ENCODE measurements at regions not wholly inside any gene's neighbourhood (a gene's known extent, or its start where the extent isn't known, plus 50 kb on each side); places are given as distances from the start of the nearest gene placed in this dataset.

- H3K4me2 ChIP-seq (ENCODE audit: insufficient read depth in 1 of 2, low read depth in 2 of 2, low read length in 2 of 2) = no peak overlapping the region
- POLR2A ChIA-PET (ENCODE audit: partially characterized antibody) = no interaction called here
- no peak overlapping the region for H3K9ac ChIP-seq (replicated peaks in 1 of 4; ENCODE audit: extremely low read depth in 1 of 4, low read depth in 3 of 4, low read length in 3 of 4)
- H3K79me2 ChIP-seq (ENCODE audit: control insufficient read depth in 1 of 2, insufficient read depth in 2 of 2, low read length in 2 of 2) = no peaks in the 10 kb centered on the region
- H4K91ac ChIP-seq (replicated peaks; ENCODE audit: insufficient read length, low read length) = no peak overlapping the region
- no peak for DNase-seq (ENCODE audit: low read depth in 1 of 2, low spot score in 2 of 2)
- no peak overlapping the region for H3K27ac ChIP-seq (ENCODE audit: low read depth, low read length)
- H3K23ac ChIP-seq (ENCODE audit: insufficient read length) = no peak overlapping the region
- H3K14ac ChIP-seq (ENCODE audit: insufficient read length) = no peak overlapping the region
- no peak overlapping the region for H2AFZ ChIP-seq (ENCODE audit: low read length)
- no peak overlapping the region for H2BK15ac ChIP-seq (ENCODE audit: low read length)
- peaks cover 0 to 2% of the 10 kb centered on the region in 2 experiments for H4K20me1 ChIP-seq (replicated peaks in 1 of 2; ENCODE audit: control insufficient read depth in 1 of 2, insufficient read depth in 2 of 2, low read length in 2 of 2)
- no peaks in the 10 kb centered on the region; a peak in 5 of 7 replicates for H3K27me3 ChIP-seq (replicated peaks in 1 of 4; ENCODE audit: control insufficient read depth in 3 of 4, extremely low read depth in 1 of 4, insufficient read depth in 3 of 4, low read length in 3 of 4)
- no peaks in the 10 kb centered on the region for H3K9me3 ChIP-seq (ENCODE audit: insufficient read depth in 2 of 2, low read depth in 1 of 2, low read length in 1 of 2)
- CTCF ChIA-PET (ENCODE audit: partially characterized antibody) = interaction anchor here (0.7 to 5.1 kb wide), 9 partner anchors 10 to 337 kb away, joined by 3 to 38 read pairs (median 4); no protein-coding TSS in a partner anchor
- WGBS, 2 experiments (ENCODE audit: extremely low coverage in 1 of 2, insufficient coverage in 1 of 2, insufficient read length in 1 of 2, insufficient replicate concordance in 2 of 2, low coverage in 1 of 2, low lambda C conversion rate in 2 of 2, missing lambda C conversion rate in 1 of 2) = 92% methylated on average over 4 of the region's 4 CpGs; no CpG with 5 or more reads in 1 of the 2 experiments
- no peak overlapping the region for H3K4ac ChIP-seq (replicated peaks; ENCODE audit: insufficient read length, low read depth, low read length)
- no peak overlapping the region for H2BK12ac ChIP-seq (ENCODE audit: low read depth, low read length)
- no peak overlapping the region for H2BK5ac ChIP-seq (ENCODE audit: low read depth, low read length)
- no peak overlapping the region for H3K56ac ChIP-seq (replicated peaks; ENCODE audit: insufficient read length, low read depth, low read length)
- no peak overlapping the region for H2BK20ac ChIP-seq (ENCODE audit: low read length)
- H2BK120ac ChIP-seq (replicated peaks; ENCODE audit: low read depth, low read length) = no peak overlapping the region
- no peak overlapping the region for H4K8ac ChIP-seq (ENCODE audit: extremely low read depth, insufficient read depth, low read length)
- H3K18ac ChIP-seq (ENCODE audit: extremely low read depth, low read length) = no peak overlapping the region
- H3K79me1 ChIP-seq (ENCODE audit: low read depth, low read length) = no peaks in the 10 kb centered on the region; the same call in 1 of the 2 replicates
- FAIRE-seq = no peak
- no peaks in the 10 kb centered on the region for H3K36me3 ChIP-seq (ENCODE audit: control insufficient read depth in 2 of 4, insufficient read depth in 4 of 4, low read length in 3 of 4)
- peaks cover 0 to 10% (median 4%) of the 10 kb centered on the region in 4 experiments; a peak in 3 of 7 replicates for H3K4me1 ChIP-seq (replicated peaks in 1 of 4; ENCODE audit: control insufficient read depth in 3 of 4, insufficient read depth in 4 of 4, low read length in 3 of 4)
- no peak overlapping the region for H3K4me3 ChIP-seq (ENCODE audit: extremely low read depth in 1 of 4, insufficient read depth in 2 of 4, low read depth in 3 of 4, low read length in 4 of 4)
- H3K23me2 ChIP-seq (ENCODE audit: low read depth, low read length) = no peaks in the 10 kb centered on the region
- H2AK5ac ChIP-seq (ENCODE audit: low read depth, low read length) = no peak overlapping the region
- H4K5ac ChIP-seq (ENCODE audit: insufficient read length, low read depth, low read length) = no peak overlapping the region
- TF ChIP-seq SIRT6 (IDR thresholded peaks at IDR 0.05; ENCODE audit: low read length) (no peak), ASH2L (IDR thresholded peaks at IDR 0.05; ENCODE audit: low read length) (no peak), CBX8 (IDR thresholded peaks at IDR 0.05; ENCODE audit: borderline replicate concordance, low read depth, low read length) (no peak), RNF2 (IDR thresholded peaks at IDR 0.05; ENCODE audit: borderline replicate concordance, low read depth, low read length, missing control alignments, poor library complexity, severe bottlenecking) (no peak), CBX5 (IDR thresholded peaks at IDR 0.05; ENCODE audit: low read depth, low read length) (no peak), HDAC6 (IDR thresholded peaks at IDR 0.05; ENCODE audit: low read depth, low read length) (no peak), KDM4A (IDR thresholded peaks at IDR 0.05; ENCODE audit: low read depth, low read length, severe bottlenecking) (no peak), EP300 (IDR thresholded peaks at IDR 0.05; ENCODE audit: borderline replicate concordance in 1 of 2, low read depth in 2 of 2, low read length in 2 of 2) (no peak), GTF2F1 (IDR thresholded peaks at IDR 0.05; ENCODE audit: borderline replicate concordance, low read depth, low read length) (no peak)
- TF ChIP-seq, protein P1, sequence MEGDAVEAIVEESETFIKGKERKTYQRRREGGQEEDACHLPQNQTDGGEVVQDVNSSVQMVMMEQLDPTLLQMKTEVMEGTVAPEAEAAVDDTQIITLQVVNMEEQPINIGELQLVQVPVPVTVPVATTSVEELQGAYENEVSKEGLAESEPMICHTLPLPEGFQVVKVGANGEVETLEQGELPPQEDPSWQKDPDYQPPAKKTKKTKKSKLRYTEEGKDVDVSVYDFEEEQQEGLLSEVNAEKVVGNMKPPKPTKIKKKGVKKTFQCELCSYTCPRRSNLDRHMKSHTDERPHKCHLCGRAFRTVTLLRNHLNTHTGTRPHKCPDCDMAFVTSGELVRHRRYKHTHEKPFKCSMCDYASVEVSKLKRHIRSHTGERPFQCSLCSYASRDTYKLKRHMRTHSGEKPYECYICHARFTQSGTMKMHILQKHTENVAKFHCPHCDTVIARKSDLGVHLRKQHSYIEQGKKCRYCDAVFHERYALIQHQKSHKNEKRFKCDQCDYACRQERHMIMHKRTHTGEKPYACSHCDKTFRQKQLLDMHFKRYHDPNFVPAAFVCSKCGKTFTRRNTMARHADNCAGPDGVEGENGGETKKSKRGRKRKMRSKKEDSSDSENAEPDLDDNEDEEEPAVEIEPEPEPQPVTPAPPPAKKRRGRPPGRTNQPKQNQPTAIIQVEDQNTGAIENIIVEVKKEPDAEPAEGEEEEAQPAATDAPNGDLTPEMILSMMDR (IDR thresholded peaks at IDR 0.05; ENCODE audit: control extremely low read depth in 1 of 3, insufficient read depth in 1 of 3, low read depth in 1 of 3, low read length in 3 of 3) = no peak
- TF ChIP-seq, protein P2, sequence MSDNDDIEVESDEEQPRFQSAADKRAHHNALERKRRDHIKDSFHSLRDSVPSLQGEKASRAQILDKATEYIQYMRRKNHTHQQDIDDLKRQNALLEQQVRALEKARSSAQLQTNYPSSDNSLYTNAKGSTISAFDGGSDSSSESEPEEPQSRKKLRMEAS (IDR thresholded peaks at IDR 0.05) = no peak
Observed at GRCh38 chr12:107469011-107469410, 216.6 kb upstream of the PWP1 start.

Data from H1 (cell line).